ENCODE measurements at regions not wholly inside any gene's neighbourhood (a gene's known extent, or its start where the extent isn't known, plus 50 kb on each side); places are given as distances from the start of the nearest gene placed in this dataset.

DNA sequence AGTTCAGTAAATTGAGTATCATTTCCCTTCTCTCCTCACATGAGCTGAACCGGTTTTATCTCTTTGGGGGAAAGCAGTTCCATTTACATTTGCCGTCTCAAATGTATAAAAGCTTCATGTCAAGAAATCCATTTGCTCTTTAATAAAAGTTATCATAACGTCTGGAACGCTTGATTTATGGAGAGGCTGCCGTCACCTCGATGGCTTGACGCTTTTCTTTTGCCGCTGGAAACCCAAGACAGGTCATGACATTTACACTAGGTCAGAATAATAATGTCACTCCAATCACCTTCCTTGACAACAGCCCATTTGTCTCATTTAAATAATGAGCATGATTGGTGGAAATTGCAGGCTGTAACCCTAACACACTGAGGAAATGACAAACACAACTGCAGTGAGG is 443.4 kb downstream of the IRX1 start:
- no peak overlapping the region for H3K4me3 ChIP-seq (ENCODE audit: low read length)
- 100% methylated on average over 1 of the region's 8 CpGs for WGBS (ENCODE audit: insufficient coverage)
- H3K36me3 ChIP-seq (ENCODE audit: control insufficient read depth, insufficient read depth, low read length), result no peaks in the 10 kb centered on the region
- no peaks in the 10 kb centered on the region for H3K4me1 ChIP-seq (ENCODE audit: control insufficient read depth, insufficient read depth, low read length)
- no peaks in the 10 kb centered on the region for H3K9me3 ChIP-seq (replicated peaks; ENCODE audit: control insufficient read depth, low read depth, low read length)
- H3K27me3 ChIP-seq (ENCODE audit: control insufficient read depth, insufficient read depth, low read length), result no peaks in the 10 kb centered on the region
- no peak overlapping the region for H3K27ac ChIP-seq (ENCODE audit: low read length)
- DNase-seq, result no peak

- H3K4me3 ChIP-seq (ENCODE audit: low read length), result no peak overlapping the region
- H3K36me3 ChIP-seq (ENCODE audit: control insufficient read depth, insufficient read depth, low read length), result no peaks in the 10 kb centered on the region
- no peaks in the 10 kb centered on the region for H3K4me1 ChIP-seq (ENCODE audit: control insufficient read depth, insufficient read depth, low read length)
- H3K9me3 ChIP-seq (replicated peaks; ENCODE audit: control insufficient read depth, low read depth, low read length), result no peaks in the 10 kb centered on the region
- DNase-seq, result no peak
- WGBS (ENCODE audit: insufficient coverage), result 88% methylated on average over 1 of the region's 2 CpGs
- no peaks in the 10 kb centered on the region for H3K27me3 ChIP-seq (ENCODE audit: control insufficient read depth, insufficient read depth, low read length)
- no peak overlapping the region for H3K27ac ChIP-seq (ENCODE audit: low read length)
Measured at GRCh38 chr5:4042311-4042710, 446.7 kb downstream of the IRX1 start.

- Histone ChIP-seq H3K27me3 (ENCODE audit: control insufficient read depth, insufficient read depth, low read length) (no peaks in the 10 kb centered on the region), H3K4me1 (ENCODE audit: control insufficient read depth, insufficient read depth, low read length) (no peaks in the 10 kb centered on the region), H3K36me3 (ENCODE audit: control insufficient read depth, insufficient read depth, low read length) (no peaks in the 10 kb centered on the region), H3K4me3 (ENCODE audit: low read length) (no peak overlapping the region), H3K9me3 (replicated peaks; ENCODE audit: control insufficient read depth, low read depth, low read length) (no peaks in the 10 kb centered on the region), H3K27ac (ENCODE audit: low read length) (no peak overlapping the region)
- DNase-seq, result no peak
Measured at GRCh38 chr5:4043135-4043534, 447.5 kb downstream of the IRX1 start.

DNA sequence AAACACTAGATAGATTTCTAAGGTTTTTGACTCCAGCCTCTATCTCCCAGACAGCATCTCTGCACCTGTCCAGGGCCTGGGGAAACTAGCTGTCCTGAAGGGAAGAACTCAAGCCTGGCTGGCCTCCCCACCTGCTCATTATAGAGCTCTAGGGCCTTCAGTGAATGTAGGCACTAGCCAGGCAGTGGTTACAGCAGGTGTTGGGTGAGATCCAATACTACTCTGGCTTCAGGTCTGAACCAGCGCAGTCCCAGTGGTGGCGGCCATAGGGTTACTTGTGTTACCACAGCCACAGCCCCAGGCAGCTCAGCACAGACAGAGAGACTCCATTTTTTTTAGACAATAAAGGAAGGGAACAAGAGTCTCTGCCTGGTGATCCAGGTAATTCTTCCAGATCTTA is 449.2 kb downstream of the IRX1 start:
- DNase-seq, result no peak
- H3K4me1 ChIP-seq (ENCODE audit: control insufficient read depth, insufficient read depth, low read length), result no peaks in the 10 kb centered on the region
- 83% methylated on average over 2 of the region's 2 CpGs for WGBS (ENCODE audit: insufficient coverage)
- H3K36me3 ChIP-seq (ENCODE audit: control insufficient read depth, insufficient read depth, low read length), result no peaks in the 10 kb centered on the region
- no peaks in the 10 kb centered on the region for H3K27me3 ChIP-seq (ENCODE audit: control insufficient read depth, insufficient read depth, low read length)
- no peak overlapping the region for H3K27ac ChIP-seq (ENCODE audit: low read length)
- no peaks in the 10 kb centered on the region for H3K9me3 ChIP-seq (replicated peaks; ENCODE audit: control insufficient read depth, low read depth, low read length)
- no peak overlapping the region for H3K4me3 ChIP-seq (ENCODE audit: low read length)

DNA sequence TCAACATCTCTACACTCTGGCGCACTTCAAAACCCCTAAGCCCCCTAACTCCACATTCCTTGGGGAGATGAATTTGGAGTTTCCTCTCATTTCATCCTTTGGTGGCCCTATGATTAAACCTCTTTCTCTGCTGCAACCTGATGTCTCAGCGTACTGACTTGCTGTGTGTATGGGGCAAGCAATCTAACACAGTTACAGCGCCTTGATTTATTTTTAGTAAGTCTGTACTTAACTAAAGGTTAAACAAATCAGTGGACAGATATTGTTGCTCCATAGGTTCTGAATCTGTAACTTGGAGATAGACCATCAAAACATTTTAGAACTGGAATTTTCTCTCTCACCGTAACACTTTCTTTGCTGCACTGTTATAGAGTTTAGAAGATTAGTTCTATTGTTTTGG is 452.8 kb downstream of the IRX1 start:
- Histone ChIP-seq H3K27ac (ENCODE audit: low read length) (no peak overlapping the region), H3K4me3 (ENCODE audit: low read length) (no peak overlapping the region)
- WGBS (ENCODE audit: insufficient coverage), result no CpG with 5 or more reads among the region's 4 CpGs

DNA sequence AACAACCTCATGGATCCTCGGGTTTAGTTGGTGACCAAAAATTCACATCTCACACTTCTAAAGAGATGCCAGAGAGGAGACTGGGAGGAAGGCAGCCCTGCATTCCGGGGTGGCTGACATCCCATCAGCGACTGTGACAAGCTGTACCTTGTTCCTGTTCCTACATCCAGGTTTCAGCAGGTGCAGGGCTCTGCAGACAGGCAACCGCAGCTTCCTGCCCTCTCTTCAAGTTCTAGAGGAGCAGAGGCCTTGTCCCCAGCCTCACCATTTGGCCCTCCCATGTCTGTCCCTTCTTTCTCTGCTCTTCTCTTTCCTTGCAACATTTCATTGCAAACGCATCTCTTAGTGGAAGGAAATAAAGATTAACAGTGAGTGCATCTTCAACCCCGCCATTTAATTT is 454.6 kb downstream of the IRX1 start:
- no peak for DNase-seq
- Histone ChIP-seq H3K9me3 (replicated peaks; ENCODE audit: control insufficient read depth, low read depth, low read length) (no peaks in the 10 kb centered on the region), H3K36me3 (ENCODE audit: control insufficient read depth, insufficient read depth, low read length) (no peaks in the 10 kb centered on the region), H3K4me1 (ENCODE audit: control insufficient read depth, insufficient read depth, low read length) (no peaks in the 10 kb centered on the region), H3K27ac (ENCODE audit: low read length) (no peak overlapping the region), H3K4me3 (ENCODE audit: low read length) (no peak overlapping the region), H3K27me3 (ENCODE audit: control insufficient read depth, insufficient read depth, low read length) (no peaks in the 10 kb centered on the region)
- WGBS (ENCODE audit: insufficient coverage), result 74% methylated on average over 3 of the region's 6 CpGs

More for the DNA sequence above, 452.8 kb downstream of the IRX1 start:
- Histone ChIP-seq H3K36me3 (ENCODE audit: control insufficient read depth, insufficient read depth, low read length) (no peaks in the 10 kb centered on the region), H3K9me3 (replicated peaks; ENCODE audit: control insufficient read depth, low read depth, low read length) (no peaks in the 10 kb centered on the region), H3K4me1 (ENCODE audit: control insufficient read depth, insufficient read depth, low read length) (no peaks in the 10 kb centered on the region), H3K27me3 (ENCODE audit: control insufficient read depth, insufficient read depth, low read length) (no peaks in the 10 kb centered on the region)
- DNase-seq, result no peak

DNA sequence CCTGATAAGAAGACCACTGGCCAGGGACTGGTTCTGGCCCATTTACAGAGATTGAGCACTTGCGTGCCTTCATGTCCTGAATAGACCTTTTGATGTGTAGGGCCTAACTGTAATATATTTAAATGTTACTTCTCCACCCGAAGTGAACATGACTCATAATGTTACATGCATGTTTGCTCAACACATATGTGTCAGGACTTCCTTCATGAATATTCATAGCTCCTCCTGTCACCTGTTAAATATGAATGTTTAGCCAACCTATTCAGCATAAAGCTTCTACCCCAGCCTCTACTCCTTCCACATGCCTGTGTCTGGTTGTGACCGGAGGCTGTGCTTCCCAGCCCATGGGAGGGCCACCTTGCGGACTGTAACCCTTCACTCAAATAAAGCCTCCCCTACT is 457.5 kb downstream of the IRX1 start:
- Histone ChIP-seq H3K27ac (ENCODE audit: low read length) (no peak overlapping the region), H3K9me3 (replicated peaks; ENCODE audit: control insufficient read depth, low read depth, low read length) (no peaks in the 10 kb centered on the region), H3K4me1 (ENCODE audit: control insufficient read depth, insufficient read depth, low read length) (no peaks in the 10 kb centered on the region), H3K27me3 (ENCODE audit: control insufficient read depth, insufficient read depth, low read length) (no peaks in the 10 kb centered on the region), H3K36me3 (ENCODE audit: control insufficient read depth, insufficient read depth, low read length) (no peaks in the 10 kb centered on the region), H3K4me3 (ENCODE audit: low read length) (no peak overlapping the region)
- WGBS (ENCODE audit: insufficient coverage), result 67% methylated on average over 1 of the region's 4 CpGs
- DNase-seq, result no peak

DNA sequence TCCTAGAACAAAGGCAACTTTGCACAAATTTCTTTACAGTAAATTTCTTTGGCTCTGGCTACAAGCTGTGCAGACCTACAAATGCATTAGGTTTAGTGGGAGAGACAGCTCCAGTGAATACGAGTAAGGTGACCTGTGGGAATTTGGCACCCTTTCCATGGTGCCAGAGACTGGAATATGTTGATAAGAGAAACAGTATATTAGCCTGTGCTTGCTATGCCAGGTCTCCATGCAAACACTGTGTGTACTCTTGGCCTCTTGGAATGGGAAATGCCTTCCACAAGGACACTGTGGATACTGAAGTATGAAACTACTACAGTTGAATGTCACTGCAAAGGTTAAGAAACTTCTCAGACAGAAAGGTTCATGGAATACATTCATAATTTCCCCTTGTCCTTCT is 458.5 kb downstream of the IRX1 start:
- WGBS (ENCODE audit: insufficient coverage), result 89% methylated on average over 1 of the region's 1 CpG
- no peak for DNase-seq
- H3K4me1 ChIP-seq (ENCODE audit: control insufficient read depth, insufficient read depth, low read length), result no peaks in the 10 kb centered on the region

GRCh38 chr5:4058899-4059298 is 463.3 kb downstream of the IRX1 start:
- 73% methylated on average over 3 of the region's 6 CpGs for WGBS (ENCODE audit: insufficient coverage)
- no peaks in the 10 kb centered on the region for H3K36me3 ChIP-seq (ENCODE audit: control insufficient read depth, insufficient read depth, low read length)
- no peak for DNase-seq
- H3K27me3 ChIP-seq (ENCODE audit: control insufficient read depth, insufficient read depth, low read length), result peaks cover 2% of the 10 kb centered on the region
- no peak overlapping the region for H3K4me3 ChIP-seq (ENCODE audit: low read length)
- no peaks in the 10 kb centered on the region for H3K4me1 ChIP-seq (ENCODE audit: control insufficient read depth, insufficient read depth, low read length)
- H3K27ac ChIP-seq (ENCODE audit: low read length), result no peak overlapping the region
- H3K9me3 ChIP-seq (replicated peaks; ENCODE audit: control insufficient read depth, low read depth, low read length), result no peaks in the 10 kb centered on the region

More for the DNA sequence above, 458.5 kb downstream of the IRX1 start:
- H3K36me3 ChIP-seq (ENCODE audit: control insufficient read depth, insufficient read depth, low read length), result no peaks in the 10 kb centered on the region
- no peak overlapping the region for H3K4me3 ChIP-seq (ENCODE audit: low read length)
- no peaks in the 10 kb centered on the region for H3K9me3 ChIP-seq (replicated peaks; ENCODE audit: control insufficient read depth, low read depth, low read length)
- no peaks in the 10 kb centered on the region for H3K27me3 ChIP-seq (ENCODE audit: control insufficient read depth, insufficient read depth, low read length)
- no peak overlapping the region for H3K27ac ChIP-seq (ENCODE audit: low read length)

- Histone ChIP-seq H3K9me3 (replicated peaks; ENCODE audit: control insufficient read depth, low read depth, low read length) (no peaks in the 10 kb centered on the region), H3K27me3 (ENCODE audit: control insufficient read depth, insufficient read depth, low read length) (no peaks in the 10 kb centered on the region), H3K4me1 (ENCODE audit: control insufficient read depth, insufficient read depth, low read length) (no peaks in the 10 kb centered on the region), H3K4me3 (ENCODE audit: low read length) (no peak overlapping the region), H3K27ac (ENCODE audit: low read length) (no peak overlapping the region), H3K36me3 (ENCODE audit: control insufficient read depth, insufficient read depth, low read length) (no peaks in the 10 kb centered on the region)
- WGBS (ENCODE audit: insufficient coverage), result 63% methylated on average over 7 of the region's 11 CpGs
- DNase-seq, result no peak
Measured at GRCh38 chr5:4065472-4066320, 470.1 kb downstream of the IRX1 start.

DNA sequence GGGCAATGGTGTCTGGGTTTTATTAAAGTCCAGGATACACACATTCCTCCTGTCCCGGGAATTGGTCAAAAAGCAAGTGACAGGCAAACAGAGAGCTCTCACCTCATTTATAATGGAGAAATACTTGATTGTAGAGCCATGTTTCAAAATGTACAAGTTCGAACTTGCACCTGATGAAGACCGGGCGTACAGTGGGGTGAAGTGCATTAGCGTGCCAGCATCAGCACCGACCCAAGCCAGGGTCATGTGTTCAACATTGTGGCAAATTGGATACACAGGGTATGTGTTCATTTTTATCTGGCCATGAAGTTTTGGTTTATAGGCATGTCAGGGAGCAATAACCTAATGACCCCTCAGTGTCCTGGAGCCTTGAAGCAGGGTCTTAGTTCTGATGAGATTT is 472.5 kb downstream of the IRX1 start:
- no peak for DNase-seq
- Histone ChIP-seq H3K27me3 (ENCODE audit: control insufficient read depth, insufficient read depth, low read length) (no peaks in the 10 kb centered on the region), H3K36me3 (ENCODE audit: control insufficient read depth, insufficient read depth, low read length) (no peaks in the 10 kb centered on the region), H3K9me3 (replicated peaks; ENCODE audit: control insufficient read depth, low read depth, low read length) (no peaks in the 10 kb centered on the region), H3K4me1 (ENCODE audit: control insufficient read depth, insufficient read depth, low read length) (no peaks in the 10 kb centered on the region), H3K4me3 (ENCODE audit: low read length) (no peak overlapping the region), H3K27ac (ENCODE audit: low read length) (no peak overlapping the region)
- WGBS (ENCODE audit: insufficient coverage), result 67% methylated on average over 5 of the region's 6 CpGs

Measured in muscle of leg (tissue), 3 donors.